Erythroblast (primary cell): ENCODE measurements at regions not wholly inside any gene's neighbourhood (a gene's known extent, or its start where the extent isn't known, plus 50 kb on each side); places are given as distances from the start of the nearest gene placed in this dataset.

Experiments
- GATA1 ChIP-seq: IDR thresholded peaks from 2 replicates; pipeline ENCODE4 v1.6.1; 2011; ENCODE audit warnings: low read depth, mild to moderate bottlenecking, control low read depth, low read length, moderate library complexity
- POLR2A ChIP-seq: IDR thresholded peaks from 2 replicates; pipeline ENCODE4 v1.6.1; 2011; ENCODE audit warnings: mild to moderate bottlenecking, low read length

DNA sequence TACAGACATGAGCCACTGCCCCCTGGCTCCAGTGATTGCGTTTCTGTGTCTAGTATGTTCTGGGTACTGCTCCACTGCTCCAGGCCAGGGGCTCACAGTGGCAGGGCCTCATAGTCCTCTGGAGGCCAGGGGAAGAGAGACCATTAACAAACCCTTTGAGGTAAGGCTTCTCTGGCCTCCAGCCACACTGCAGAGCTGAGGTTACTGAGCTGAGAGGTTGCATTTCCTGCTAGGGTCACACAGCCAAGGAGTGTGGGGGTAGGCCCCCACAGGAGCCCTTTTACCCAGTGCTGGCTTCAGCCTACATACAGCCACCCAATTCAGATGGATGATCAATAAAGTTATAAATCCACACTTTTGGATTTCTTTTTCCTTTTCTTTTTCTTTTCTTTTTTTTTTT lies 50.4 kb upstream of the DLX4 start:
- TF ChIP-seq POLR2A (no peak), GATA1 (no peak)
